Tibial nerve (tissue), 3 donors: ENCODE measurements at regions not wholly inside any gene's neighbourhood (a gene's known extent, or its start where the extent isn't known, plus 50 kb on each side); places are given as distances from the start of the nearest gene placed in this dataset.

Experiments used
- CTCF ChIP-seq, 5 experiments: fragments of 200-600 bp in 3 of 5; fragments of 450-650 bp in 2 of 5; sonication (generic) in 3 of 5; IDR thresholded peaks; one replicate each; pipeline ENCODE4 v1.5.1; 2016 to 2019; ENCODE audit warnings: antibody characterized with exemption in 5 of 5, mild to moderate bottlenecking in 3 of 5, moderate library complexity in 2 of 5
- POLR2A ChIP-seq, 2 donors: fragments of 450-650 bp; IDR thresholded peaks; one replicate each; pipeline ENCODE4 v1.6.1; 2017; ENCODE audit warnings: antibody characterized with exemption in 2 of 2, mild to moderate bottlenecking in 2 of 2, moderate library complexity in 2 of 2

GRCh38 chr3:40855871-40856270, 331.1 kb downstream of the ZNF621 start:
- TF ChIP-seq POLR2A (IDR thresholded peaks at IDR 0.05) (no peak), CTCF (IDR thresholded peaks at IDR 0.05) (no peak)
